GM12874 (cell line): ENCODE measurements at regions not wholly inside any gene's neighbourhood (a gene's known extent, or its start where the extent isn't known, plus 50 kb on each side); places are given as distances from the start of the nearest gene placed in this dataset.

Experiments used
- TF ChIP-seq, protein P1 (sequence below): IDR thresholded peaks from 2 replicates; pipeline ENCODE4 v1.5.1; 2011; ENCODE audit warnings: low read depth, mild to moderate bottlenecking, control low read depth, low read length, moderate library complexity; ENCODE audit not compliant: insufficient read depth

- TF ChIP-seq, protein P1, sequence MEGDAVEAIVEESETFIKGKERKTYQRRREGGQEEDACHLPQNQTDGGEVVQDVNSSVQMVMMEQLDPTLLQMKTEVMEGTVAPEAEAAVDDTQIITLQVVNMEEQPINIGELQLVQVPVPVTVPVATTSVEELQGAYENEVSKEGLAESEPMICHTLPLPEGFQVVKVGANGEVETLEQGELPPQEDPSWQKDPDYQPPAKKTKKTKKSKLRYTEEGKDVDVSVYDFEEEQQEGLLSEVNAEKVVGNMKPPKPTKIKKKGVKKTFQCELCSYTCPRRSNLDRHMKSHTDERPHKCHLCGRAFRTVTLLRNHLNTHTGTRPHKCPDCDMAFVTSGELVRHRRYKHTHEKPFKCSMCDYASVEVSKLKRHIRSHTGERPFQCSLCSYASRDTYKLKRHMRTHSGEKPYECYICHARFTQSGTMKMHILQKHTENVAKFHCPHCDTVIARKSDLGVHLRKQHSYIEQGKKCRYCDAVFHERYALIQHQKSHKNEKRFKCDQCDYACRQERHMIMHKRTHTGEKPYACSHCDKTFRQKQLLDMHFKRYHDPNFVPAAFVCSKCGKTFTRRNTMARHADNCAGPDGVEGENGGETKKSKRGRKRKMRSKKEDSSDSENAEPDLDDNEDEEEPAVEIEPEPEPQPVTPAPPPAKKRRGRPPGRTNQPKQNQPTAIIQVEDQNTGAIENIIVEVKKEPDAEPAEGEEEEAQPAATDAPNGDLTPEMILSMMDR = no peak
These were observed 101.2 kb upstream of the GDNF start for GRCh38 chr5:37940931-37941623.

- TF ChIP-seq, protein P1 = no peak
These were observed 99.0 kb upstream of the GDNF start for GRCh38 chr5:37938861-37939260.

GRCh38 chr5:37938076-37938852, 98.4 kb upstream of the GDNF start:
- TF ChIP-seq, protein P1 = no peak

GRCh38 chr5:37936091-37936490, 96.2 kb upstream of the GDNF start:
- TF ChIP-seq, protein P1 = no peak

GRCh38 chr5:37933576-37933975, 93.7 kb upstream of the GDNF start:
- TF ChIP-seq, protein P1 = no peak

DNA sequence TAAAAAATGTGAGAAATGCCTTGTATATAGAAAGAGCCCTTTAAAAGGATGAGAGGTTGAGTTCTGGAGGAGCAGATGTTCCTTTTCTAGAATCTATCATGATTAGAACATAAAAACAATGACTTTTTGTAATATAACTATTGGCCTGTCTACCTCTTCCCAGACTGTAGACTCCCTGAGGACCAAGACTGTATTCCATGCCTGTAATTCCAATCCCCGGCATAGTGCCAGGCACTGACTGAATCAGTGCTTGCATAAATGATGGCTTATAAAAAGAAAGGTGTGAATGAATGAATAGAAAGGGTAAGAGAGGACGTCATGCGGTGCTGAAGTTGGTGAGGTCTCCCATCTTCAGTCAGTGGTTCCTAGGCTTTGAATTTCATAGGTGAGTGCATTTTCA, 92.6 kb upstream of the GDNF start:
- TF ChIP-seq, protein P1 = no peak

GRCh38 chr5:37931541-37931940, 91.7 kb upstream of the GDNF start:
- TF ChIP-seq, protein P1 = no peak
